HCT116 (cell line): ENCODE measurements at regions not wholly inside any gene's neighbourhood (a gene's known extent, or its start where the extent isn't known, plus 50 kb on each side); places are given as distances from the start of the nearest gene placed in this dataset.

ENCODE experiments used
- ATAC-seq: fragments of 200-7000 bp; cut with Tn5 transposase; 2 replicates; pipeline ENCODE4 v1.9.1; 2020; ENCODE audit warnings: mild to moderate bottlenecking, moderate library complexity
- BruUV-seq: library from RNA; stranded (reverse); fragments of 400-500 nt; replicated peaks from 2 replicates; lab custom pipeline; 2021; lab: Mats Ljungman, UMichigan
- CTCF ChIA-PET: fragments of 300-600 bp; sonication (Branson Sonifier 250); formaldehyde crosslinking; loops from one replicate; lab custom pipeline; 2021; ENCODE audit warnings: antibody characterized with exemption; lab: Charles Lee
- POLR2A ChIA-PET: fragments of 300-600, 350-600 bp; sonication (Branson Sonifier 250); formaldehyde crosslinking; loops from one replicate; lab custom pipeline; 2021; ENCODE audit warnings: antibody characterized with exemption; lab: Charles Lee
- RAD21 ChIA-PET, 2 experiments: fragments of 300-600 bp; sonication (Branson Sonifier 250); formaldehyde crosslinking; loops; one replicate each; lab custom pipeline; 2023; ENCODE audit warnings: low total read pairs in 2 of 2; ENCODE audit not compliant: uncharacterized antibody in 2 of 2, unreplicated experiment in 2 of 2, low non-redundant PET in 1 of 2; lab: Charles Lee
- DNase-seq: peaks from one replicate; pipeline ENCODE4 v3.0.0-alpha.2; 2010; ENCODE audit warnings: low read depth, low spot score
- H2AFZ ChIP-seq: fragments of 200-600 bp; shearing (Covaris generic), sonication (generic); 2 replicates; pipeline ENCODE4 v1.6.1; 2017; ENCODE audit warnings: low read depth, mixed run types, mixed read lengths, antibody characterized with exemption, low read length; ENCODE audit not compliant: poor library complexity, severe bottlenecking
- H3K27ac ChIP-seq: 2 replicates; pipeline ENCODE4 v1.5.1; 2012; ENCODE audit warnings: low read depth, low read length
- H3K27me3 ChIP-seq: fragments of 200-600 bp; sonication (generic); 2 replicates; pipeline ENCODE4 v1.6.1; 2016; ENCODE audit warnings: mixed run types, low read length, mixed read lengths; ENCODE audit not compliant: insufficient read depth
- H3K36me3 ChIP-seq, 2 experiments: fragments of 200-500 bp in 1 of 2; fragments of 200-600 bp in 1 of 2; sonication (Bioruptor generic) in 1 of 2; sonication (generic) in 1 of 2; 2 replicates each; pipeline versions ENCODE4 v1.5.1 to v1.6.1; 2014 to 2016; ENCODE audit warnings: low read length in 2 of 2, inconsistent platforms in 1 of 2, mixed read lengths in 1 of 2, mixed run types in 1 of 2; ENCODE audit not compliant: insufficient read depth in 2 of 2, control insufficient read depth in 1 of 2
- H3K4me1 ChIP-seq, 2 experiments: fragments of 200-600 bp in 1 of 2; sonication (generic) in 1 of 2; 2 replicates each; pipeline versions ENCODE4 v1.5.1 to v1.6.1; 2012 to 2017; ENCODE audit warnings: low read length in 2 of 2, inconsistent platforms in 1 of 2, mild to moderate bottlenecking in 1 of 2, mixed read lengths in 1 of 2, mixed run types in 1 of 2, moderate library complexity in 1 of 2; ENCODE audit not compliant: insufficient read depth in 2 of 2, control insufficient read depth in 1 of 2
- H3K4me2 ChIP-seq: fragments of 200-600 bp; sonication (generic); 2 replicates; pipeline ENCODE4 v1.6.1; 2017; ENCODE audit warnings: mixed run types, low read length, mixed read lengths
- H3K4me3 ChIP-seq, 2 experiments: fragments of 200-600 bp in 1 of 2; sonication (generic) in 1 of 2; replicated peaks in 1 of 2; 2 replicates each; pipeline ENCODE4 v1.5.1; 2011 to 2016; ENCODE audit warnings: low read length in 2 of 2, control low read depth in 1 of 2, low read depth in 1 of 2, mild to moderate bottlenecking in 1 of 2, mixed read lengths in 1 of 2, mixed run types in 1 of 2
- H3K79me2 ChIP-seq: fragments of 200-600 bp; sonication (generic); 2 replicates; pipeline ENCODE4 v1.6.1; 2017; ENCODE audit warnings: mild to moderate bottlenecking, mixed run types, low read length, moderate library complexity, mixed read lengths; ENCODE audit not compliant: insufficient read depth
- H3K9ac ChIP-seq: fragments of 200-600 bp; sonication (generic); 2 replicates; pipeline ENCODE4 v1.6.1; 2016; ENCODE audit warnings: low read length, mixed read lengths
- H3K9me2 ChIP-seq: fragments of 200-600 bp; sonication (generic), shearing (Covaris generic); 2 replicates; pipeline ENCODE4 v1.6.1; 2017; ENCODE audit warnings: mixed run types, mild to moderate bottlenecking, moderate library complexity; ENCODE audit not compliant: insufficient read depth
- H3K9me3 ChIP-seq, 2 experiments: fragments of 200-500 bp in 1 of 2; fragments of 200-600 bp in 1 of 2; sonication (Bioruptor generic) in 1 of 2; sonication (generic) in 1 of 2; 2 replicates each; pipeline ENCODE4 v1.6.1; 2014 to 2017; ENCODE audit warnings: low read length in 2 of 2, mixed read lengths in 2 of 2, inconsistent platforms in 1 of 2, low read depth in 1 of 2, mild to moderate bottlenecking in 1 of 2, mixed run types in 1 of 2, moderate library complexity in 1 of 2; ENCODE audit not compliant: control insufficient read depth in 1 of 2, insufficient read depth in 1 of 2
- H4K20me1 ChIP-seq: fragments of 200-600 bp; sonication (generic), shearing (Covaris generic); 2 replicates; pipeline ENCODE4 v1.6.1; 2017; ENCODE audit warnings: mixed run types, mild to moderate bottlenecking, moderate library complexity; ENCODE audit not compliant: insufficient read depth
- CBX3 ChIP-seq: IDR thresholded peaks from 2 replicates; pipeline ENCODE4 v1.6.1; 2012; ENCODE audit warnings: low read depth
- CEBPB ChIP-seq: IDR thresholded peaks from 2 replicates; pipeline ENCODE4 v1.6.1; 2012; ENCODE audit warnings: low read depth
- EGR1 ChIP-seq: IDR thresholded peaks from 2 replicates; pipeline ENCODE4 v1.6.1; 2012; ENCODE audit warnings: low read depth
- EZH2 ChIP-seq: fragments of 200-600 bp; sonication (generic); IDR thresholded peaks from 2 replicates; pipeline ENCODE4 v1.6.1; 2017; ENCODE audit warnings: antibody characterized with exemption, mixed run types
- EZH2phosphoT487 ChIP-seq: fragments of 200-600 bp; IDR thresholded peaks from 2 replicates; pipeline ENCODE4 v1.6.1; 2018; ENCODE audit warnings: antibody characterized with exemption, borderline replicate concordance
- FOSL1 ChIP-seq: IDR thresholded peaks from 2 replicates; pipeline ENCODE4 v1.6.1; 2012; ENCODE audit warnings: low read depth
- POLR2A ChIP-seq: IDR thresholded peaks from 2 replicates; pipeline ENCODE4 v1.7.0; 2011; ENCODE audit warnings: borderline replicate concordance; ENCODE audit not compliant: insufficient read depth, insufficient read length; ENCODE audit errors: extremely low read depth
- POLR2AphosphoS5 ChIP-seq: IDR thresholded peaks from 2 replicates; pipeline ENCODE4 v1.6.1; 2011; ENCODE audit warnings: mild to moderate bottlenecking, low read depth, low read length, moderate library complexity
- RAD21 ChIP-seq: IDR thresholded peaks from 2 replicates; pipeline ENCODE4 v1.6.1; 2012; ENCODE audit warnings: low read depth, mild to moderate bottlenecking
- SP1 ChIP-seq: IDR thresholded peaks from 2 replicates; pipeline ENCODE4 v1.6.1; 2012; ENCODE audit warnings: low read depth
- SRF ChIP-seq: IDR thresholded peaks from 2 replicates; pipeline ENCODE4 v1.6.1; 2012; ENCODE audit warnings: low read depth
- TCF7L2 ChIP-seq: IDR thresholded peaks from 2 replicates; pipeline ENCODE4 v1.7.0; 2011; ENCODE audit warnings: borderline replicate concordance, inconsistent platforms; ENCODE audit not compliant: insufficient read depth, insufficient read length; ENCODE audit errors: extremely low read depth
- YY1 ChIP-seq: IDR thresholded peaks from 2 replicates; pipeline ENCODE4 v1.6.1; 2011; ENCODE audit warnings: low read length, low read depth, moderate library complexity, mild to moderate bottlenecking; ENCODE audit not compliant: insufficient replicate concordance; ENCODE audit errors: extremely low read depth
- ZBTB33 ChIP-seq: IDR thresholded peaks from 2 replicates; pipeline ENCODE4 v1.6.1; 2011; ENCODE audit warnings: mild to moderate bottlenecking, low read length, moderate library complexity; ENCODE audit not compliant: insufficient replicate concordance; ENCODE audit errors: extremely low read depth
- ZFX ChIP-seq: fragments of 450-650 bp; IDR thresholded peaks from 2 replicates; pipeline ENCODE4 v1.6.1; 2017
- ZNF274 ChIP-seq: fragments of 200-500 bp; sonication (Bioruptor generic); IDR thresholded peaks from 2 replicates; pipeline ENCODE4 v1.6.1; 2014; ENCODE audit warnings: mild to moderate bottlenecking, low read depth, low read length, inconsistent platforms
- intact Hi-C: fragments of 100-400 bp; cut with micrococcal nuclease; formaldehyde crosslinking; loops from 2 replicates; pipeline ENCODE4 v1.10.0; 2022
- TF ChIP-seq, protein P1 (sequence below), 3 experiments: fragments of 200-600 bp in 1 of 3; sonication (generic) in 1 of 3; IDR thresholded peaks in 2 of 3; conservative IDR thresholded peaks in 1 of 3; 2 replicates each; pipeline ENCODE4 v1.5.1; 2012 to 2017; ENCODE audit warnings: low read depth in 2 of 3, low read length in 2 of 3, antibody characterized with exemption in 1 of 3, borderline replicate concordance in 1 of 3, control low read depth in 1 of 3, mild to moderate bottlenecking in 1 of 3, mixed read lengths in 1 of 3, mixed run types in 1 of 3, moderate library complexity in 1 of 3; ENCODE audit not compliant: insufficient read depth in 1 of 3
- TF ChIP-seq, protein P2 (sequence below): IDR thresholded peaks from 2 replicates; pipeline ENCODE4 v1.6.1; 2012
- TF ChIP-seq, protein P3 (sequence below): IDR thresholded peaks from 2 replicates; pipeline ENCODE4 v1.6.1; 2012; ENCODE audit warnings: low read depth
- TF ChIP-seq, protein P4 (sequence below): IDR thresholded peaks from 2 replicates; pipeline ENCODE4 v1.6.1; 2012

DNA sequence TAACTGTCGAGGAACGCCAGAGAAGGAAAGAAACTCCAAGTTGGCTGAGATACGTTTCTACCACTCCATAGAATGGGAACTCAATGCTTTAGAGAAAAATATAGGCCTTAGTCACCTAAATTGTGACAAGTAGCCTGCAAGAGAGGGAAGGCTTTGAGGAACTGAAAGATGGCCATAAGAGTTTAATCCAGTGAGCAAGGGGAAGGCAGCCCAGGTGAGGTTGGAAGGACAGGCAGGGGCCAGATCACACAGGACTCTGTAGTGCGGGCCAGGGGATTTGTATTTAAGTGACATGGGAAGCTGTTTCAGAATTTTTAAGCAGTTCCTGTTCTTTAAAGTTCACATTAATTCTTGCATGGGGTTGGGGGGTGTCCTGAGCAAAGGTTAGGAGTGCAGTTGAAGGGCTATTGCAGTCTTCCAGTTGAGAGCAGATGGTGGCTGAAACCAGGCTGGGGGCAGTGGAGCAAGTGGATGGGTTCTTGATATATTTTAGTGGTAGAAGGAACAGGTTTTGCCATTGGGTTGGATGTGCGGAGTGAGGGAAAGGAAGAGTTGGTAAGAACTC is 138.9 kb upstream of the PELI1 start:
- no peak for DNase-seq
- H3K4me3 ChIP-seq = no peak overlapping the region
- no peak for TF ChIP-seq ZFX
- TF ChIP-seq TCF7L2 = no peak
- no peak for TF ChIP-seq RAD21
- TF ChIP-seq YY1 = no peak
- TF ChIP-seq, protein P1, sequence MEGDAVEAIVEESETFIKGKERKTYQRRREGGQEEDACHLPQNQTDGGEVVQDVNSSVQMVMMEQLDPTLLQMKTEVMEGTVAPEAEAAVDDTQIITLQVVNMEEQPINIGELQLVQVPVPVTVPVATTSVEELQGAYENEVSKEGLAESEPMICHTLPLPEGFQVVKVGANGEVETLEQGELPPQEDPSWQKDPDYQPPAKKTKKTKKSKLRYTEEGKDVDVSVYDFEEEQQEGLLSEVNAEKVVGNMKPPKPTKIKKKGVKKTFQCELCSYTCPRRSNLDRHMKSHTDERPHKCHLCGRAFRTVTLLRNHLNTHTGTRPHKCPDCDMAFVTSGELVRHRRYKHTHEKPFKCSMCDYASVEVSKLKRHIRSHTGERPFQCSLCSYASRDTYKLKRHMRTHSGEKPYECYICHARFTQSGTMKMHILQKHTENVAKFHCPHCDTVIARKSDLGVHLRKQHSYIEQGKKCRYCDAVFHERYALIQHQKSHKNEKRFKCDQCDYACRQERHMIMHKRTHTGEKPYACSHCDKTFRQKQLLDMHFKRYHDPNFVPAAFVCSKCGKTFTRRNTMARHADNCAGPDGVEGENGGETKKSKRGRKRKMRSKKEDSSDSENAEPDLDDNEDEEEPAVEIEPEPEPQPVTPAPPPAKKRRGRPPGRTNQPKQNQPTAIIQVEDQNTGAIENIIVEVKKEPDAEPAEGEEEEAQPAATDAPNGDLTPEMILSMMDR (IDR thresholded peaks at IDR 0.05 in 2 of 3, conservative IDR thresholded peaks at IDR 0.05 in 1 of 3; ENCODE audit: borderline replicate concordance in 1 of 3, insufficient read depth in 1 of 3, low read depth in 2 of 3, low read length in 2 of 3) = no peak
- TF ChIP-seq ZNF274 = no peak
- TF ChIP-seq EGR1 = no peak
- TF ChIP-seq, protein P2, sequence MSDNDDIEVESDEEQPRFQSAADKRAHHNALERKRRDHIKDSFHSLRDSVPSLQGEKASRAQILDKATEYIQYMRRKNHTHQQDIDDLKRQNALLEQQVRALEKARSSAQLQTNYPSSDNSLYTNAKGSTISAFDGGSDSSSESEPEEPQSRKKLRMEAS = no peak
- TF ChIP-seq EZH2phosphoT487 = no peak
- TF ChIP-seq CEBPB = no peak
- no peak for TF ChIP-seq ZBTB33
- TF ChIP-seq, protein P3, sequence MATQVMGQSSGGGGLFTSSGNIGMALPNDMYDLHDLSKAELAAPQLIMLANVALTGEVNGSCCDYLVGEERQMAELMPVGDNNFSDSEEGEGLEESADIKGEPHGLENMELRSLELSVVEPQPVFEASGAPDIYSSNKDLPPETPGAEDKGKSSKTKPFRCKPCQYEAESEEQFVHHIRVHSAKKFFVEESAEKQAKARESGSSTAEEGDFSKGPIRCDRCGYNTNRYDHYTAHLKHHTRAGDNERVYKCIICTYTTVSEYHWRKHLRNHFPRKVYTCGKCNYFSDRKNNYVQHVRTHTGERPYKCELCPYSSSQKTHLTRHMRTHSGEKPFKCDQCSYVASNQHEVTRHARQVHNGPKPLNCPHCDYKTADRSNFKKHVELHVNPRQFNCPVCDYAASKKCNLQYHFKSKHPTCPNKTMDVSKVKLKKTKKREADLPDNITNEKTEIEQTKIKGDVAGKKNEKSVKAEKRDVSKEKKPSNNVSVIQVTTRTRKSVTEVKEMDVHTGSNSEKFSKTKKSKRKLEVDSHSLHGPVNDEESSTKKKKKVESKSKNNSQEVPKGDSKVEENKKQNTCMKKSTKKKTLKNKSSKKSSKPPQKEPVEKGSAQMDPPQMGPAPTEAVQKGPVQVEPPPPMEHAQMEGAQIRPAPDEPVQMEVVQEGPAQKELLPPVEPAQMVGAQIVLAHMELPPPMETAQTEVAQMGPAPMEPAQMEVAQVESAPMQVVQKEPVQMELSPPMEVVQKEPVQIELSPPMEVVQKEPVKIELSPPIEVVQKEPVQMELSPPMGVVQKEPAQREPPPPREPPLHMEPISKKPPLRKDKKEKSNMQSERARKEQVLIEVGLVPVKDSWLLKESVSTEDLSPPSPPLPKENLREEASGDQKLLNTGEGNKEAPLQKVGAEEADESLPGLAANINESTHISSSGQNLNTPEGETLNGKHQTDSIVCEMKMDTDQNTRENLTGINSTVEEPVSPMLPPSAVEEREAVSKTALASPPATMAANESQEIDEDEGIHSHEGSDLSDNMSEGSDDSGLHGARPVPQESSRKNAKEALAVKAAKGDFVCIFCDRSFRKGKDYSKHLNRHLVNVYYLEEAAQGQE = no peak
- TF ChIP-seq CBX3 = no peak
- no peak for TF ChIP-seq FOSL1
- no peak for TF ChIP-seq EZH2
- TF ChIP-seq, protein P4, sequence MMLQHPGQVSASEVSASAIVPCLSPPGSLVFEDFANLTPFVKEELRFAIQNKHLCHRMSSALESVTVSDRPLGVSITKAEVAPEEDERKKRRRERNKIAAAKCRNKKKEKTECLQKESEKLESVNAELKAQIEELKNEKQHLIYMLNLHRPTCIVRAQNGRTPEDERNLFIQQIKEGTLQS = no peak
- no peak for TF ChIP-seq SP1
- TF ChIP-seq POLR2A = no peak
- no peak for TF ChIP-seq SRF
- TF ChIP-seq POLR2AphosphoS5 = no peak
- TF ChIP-seq, all 23 proteins: peak for 0
- Histone ChIP-seq H3K36me3 (no peaks in the 10 kb centered on the region), H3K4me1 (no peaks in the 10 kb centered on the region), H3K9me3 (no peaks in the 10 kb centered on the region), H2AFZ (no peak overlapping the region), H3K27ac (no peak overlapping the region), H3K9me2 (no peaks in the 10 kb centered on the region), H3K79me2 (no peaks in the 10 kb centered on the region), H3K9ac (no peak overlapping the region), H4K20me1 (no peaks in the 10 kb centered on the region), H3K27me3 (peaks cover 22% of the 10 kb centered on the region; the same call in 1 of the 2 replicates), H3K4me2 (no peak overlapping the region)
- ATAC-seq = no peak
- intact Hi-C loops = no loop called here
- no TSS peak for BruUV-seq
- POLR2A ChIA-PET = no interaction called here
- CTCF ChIA-PET = no interaction called here
- RAD21 ChIA-PET = no interaction called here
